CD4-positive, alpha-beta T cell treated with Interferon gamma for 1 hour (primary cell): ENCODE measurements at regions not wholly inside any gene's neighbourhood (a gene's known extent, or its start where the extent isn't known, plus 50 kb on each side); places are given as distances from the start of the nearest gene placed in this dataset.

Experiments
- DNase-seq: peaks from one replicate; pipeline ENCODE4 v3.0.0-alpha.2; 2020

DNA sequence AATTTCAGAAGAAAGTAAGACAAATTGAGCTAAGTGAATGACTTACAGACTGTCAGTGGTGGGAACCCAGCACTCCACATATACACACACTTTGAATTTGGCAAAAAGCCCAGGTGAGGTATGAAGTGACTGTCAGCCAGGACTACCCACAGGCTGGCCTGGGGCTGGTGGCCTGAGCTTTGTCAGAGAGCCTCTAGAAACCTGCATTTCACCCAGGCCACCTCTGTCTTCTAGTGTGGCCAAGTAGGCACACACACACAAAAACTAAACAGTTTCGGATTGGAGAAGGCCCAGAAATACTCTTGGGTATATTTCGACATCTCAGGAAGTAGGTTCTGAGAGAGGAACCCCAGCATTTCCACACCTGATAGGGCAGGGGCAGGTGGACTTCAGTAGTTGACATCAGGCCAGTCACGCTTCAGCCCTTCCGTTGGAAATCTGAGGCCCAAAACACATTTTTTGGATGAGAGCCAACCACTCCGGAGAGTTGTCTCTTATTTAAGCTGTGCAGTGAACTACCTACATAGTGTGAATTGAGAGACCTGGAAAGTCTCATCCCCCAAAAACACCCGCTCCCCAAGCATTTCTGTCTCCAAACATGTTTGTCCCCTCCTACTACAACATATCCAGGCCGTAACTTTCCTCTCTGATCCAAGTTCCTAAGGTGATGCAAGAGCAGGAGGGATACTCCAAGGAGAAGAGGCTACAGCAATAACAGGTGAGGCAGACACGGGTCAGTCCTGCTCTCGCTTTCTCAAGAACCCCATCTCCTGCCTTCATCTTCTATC lies 167.2 kb upstream of the PROX1 start:
- DNase-seq = no peak

DNA sequence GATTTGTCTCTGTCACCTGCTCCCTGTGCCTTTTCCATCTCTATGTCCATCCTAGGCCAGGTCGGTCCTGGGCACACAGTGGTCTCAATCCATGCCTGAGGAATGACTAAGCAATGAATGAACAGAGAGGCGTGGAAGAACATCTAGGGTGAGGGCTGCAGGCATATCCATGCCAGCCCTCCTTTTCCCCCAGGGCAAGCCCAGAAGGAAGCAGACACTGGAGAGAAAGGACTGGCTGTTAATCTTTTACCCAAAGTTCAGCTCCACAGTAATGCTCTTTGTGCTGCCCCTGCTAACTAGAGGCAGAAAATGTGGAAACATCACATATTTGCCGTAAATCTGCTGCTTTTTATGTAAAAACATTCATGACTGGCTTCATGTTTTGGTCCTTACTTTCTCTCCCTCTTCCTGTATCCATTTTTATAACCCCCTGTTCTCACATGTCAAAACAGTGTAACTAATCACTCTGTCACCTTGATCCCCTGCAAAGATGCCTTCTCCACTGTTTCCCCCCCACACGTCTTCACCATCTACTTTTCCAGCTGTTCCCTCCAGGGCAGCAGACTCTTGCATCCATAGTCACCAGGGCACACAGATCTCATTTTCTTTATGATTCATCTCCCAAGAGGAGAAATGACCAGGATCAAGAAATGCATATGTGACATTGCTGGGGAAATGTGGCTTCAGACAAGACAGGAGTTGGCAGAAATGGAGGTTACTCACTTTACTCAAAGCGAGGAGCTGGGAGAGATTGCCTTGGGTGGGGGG lies 166.4 kb upstream of the PROX1 start:
- DNase-seq = no peak

DNA sequence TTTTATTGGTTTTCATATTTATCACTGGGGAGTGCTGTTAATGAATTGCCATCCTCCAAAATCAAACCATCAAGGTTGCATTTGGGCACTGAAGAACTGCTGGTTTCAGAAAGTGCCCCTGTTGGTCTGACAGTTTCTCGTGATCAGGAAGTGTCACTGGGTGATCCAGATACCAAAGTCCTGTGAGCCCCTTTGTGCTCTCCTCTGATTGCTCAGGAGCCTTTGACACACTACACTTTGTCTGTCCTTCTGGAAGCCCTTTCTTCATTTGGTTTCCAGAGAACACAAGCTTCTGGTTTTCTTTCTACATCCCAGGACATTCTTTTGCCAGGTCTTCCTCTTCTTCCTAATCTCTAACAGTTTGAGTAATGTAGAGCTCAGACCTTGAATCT lies 165.8 kb upstream of the PROX1 start:
- DNase-seq = no peak

DNA sequence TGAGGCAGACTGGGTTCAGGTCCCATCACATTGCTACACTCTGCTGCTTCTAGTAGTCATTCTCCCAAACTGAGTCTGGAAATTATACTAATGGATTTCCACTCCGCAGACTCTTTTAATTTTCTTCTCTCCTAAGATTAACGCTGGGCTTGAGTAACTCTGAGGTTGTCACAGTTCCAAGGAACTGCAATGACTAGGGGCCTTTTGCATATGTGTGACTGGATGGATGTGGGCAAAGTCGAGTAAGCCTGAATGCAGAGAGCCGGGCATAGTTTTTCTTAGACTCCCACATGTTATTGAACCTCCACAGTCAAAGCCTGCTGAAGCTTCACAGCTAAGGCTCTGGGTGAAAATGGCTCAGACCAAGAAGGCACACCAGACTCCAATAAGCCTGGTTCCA lies 160.9 kb upstream of the PROX1 start:
- no peak for DNase-seq

DNA sequence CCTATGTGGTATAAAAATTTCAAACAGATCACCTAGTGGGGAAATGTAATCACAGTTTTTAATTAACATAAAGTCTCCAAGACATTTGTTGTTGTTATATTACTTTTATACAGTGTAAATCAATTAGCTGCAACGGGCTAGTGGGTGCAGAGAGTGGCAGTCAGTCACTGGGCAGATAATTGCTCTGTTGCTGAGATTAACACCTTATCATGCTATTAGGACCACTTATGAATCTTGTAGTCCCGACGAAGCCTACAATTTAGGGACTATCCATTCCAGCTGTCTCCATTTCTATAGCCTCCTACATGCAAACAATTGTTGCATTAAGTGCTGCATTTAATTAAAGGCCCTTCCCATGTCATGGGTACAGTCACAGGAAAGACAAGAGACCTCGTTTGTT lies 158.9 kb upstream of the PROX1 start:
- DNase-seq = no peak

DNA sequence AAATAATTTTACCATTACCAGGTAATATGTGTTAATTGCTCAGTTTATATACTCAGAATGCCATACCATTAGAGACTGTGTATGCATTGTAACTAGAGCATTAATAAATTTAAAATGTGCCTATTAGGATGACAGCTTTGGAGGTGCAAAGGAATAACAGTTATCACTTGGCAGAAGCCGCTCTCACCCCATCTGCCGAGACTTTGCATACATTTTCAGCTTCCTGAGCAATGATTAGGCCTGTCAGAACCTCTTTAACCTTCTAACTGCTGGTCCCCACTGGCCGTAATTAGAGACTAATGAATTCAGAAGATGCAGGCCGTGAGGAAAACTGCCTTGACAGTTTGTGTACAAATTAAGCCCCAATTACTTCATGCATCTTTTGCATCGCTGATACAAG lies 158.0 kb upstream of the PROX1 start:
- DNase-seq = no peak

DNA sequence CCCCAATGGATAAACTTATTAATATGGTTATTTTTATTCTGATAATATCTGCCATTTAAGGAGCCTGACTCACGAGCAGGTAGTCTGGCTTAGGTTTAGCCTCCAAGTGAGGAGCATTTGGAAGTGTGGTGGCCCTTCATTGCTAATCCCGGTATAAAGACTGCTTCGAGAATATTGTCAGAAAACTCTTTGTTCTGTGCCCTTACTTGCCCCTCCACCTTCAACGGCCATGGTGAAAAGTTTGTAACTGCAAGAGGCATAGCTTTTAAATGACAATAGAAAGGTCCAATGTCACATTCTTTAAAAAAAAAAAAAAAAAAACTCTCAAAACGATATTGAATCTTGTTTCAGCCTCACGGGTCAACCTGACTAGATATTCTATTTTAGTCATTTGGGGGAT lies 157.4 kb upstream of the PROX1 start:
- DNase-seq = no peak

DNA sequence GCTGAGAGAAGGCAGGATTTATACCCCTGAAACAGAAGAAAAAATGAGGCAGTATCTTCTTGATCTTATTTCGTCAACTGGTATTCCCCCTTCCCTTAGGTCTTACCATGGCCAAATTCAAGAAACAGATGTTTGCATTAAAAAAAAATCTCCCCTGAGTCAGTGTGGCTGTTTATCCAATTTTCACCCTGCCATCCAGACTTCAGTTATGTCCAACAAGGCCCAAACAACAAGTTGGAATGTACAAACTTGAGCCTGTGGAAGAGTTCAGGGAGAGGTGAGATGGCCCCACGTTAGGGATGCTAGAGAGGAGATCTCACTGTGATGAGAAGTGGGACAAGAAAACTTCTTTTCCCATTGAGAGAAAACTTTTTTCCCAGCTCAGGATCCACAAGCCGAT lies 147.2 kb upstream of the PROX1 start:
- DNase-seq = no peak

DNA sequence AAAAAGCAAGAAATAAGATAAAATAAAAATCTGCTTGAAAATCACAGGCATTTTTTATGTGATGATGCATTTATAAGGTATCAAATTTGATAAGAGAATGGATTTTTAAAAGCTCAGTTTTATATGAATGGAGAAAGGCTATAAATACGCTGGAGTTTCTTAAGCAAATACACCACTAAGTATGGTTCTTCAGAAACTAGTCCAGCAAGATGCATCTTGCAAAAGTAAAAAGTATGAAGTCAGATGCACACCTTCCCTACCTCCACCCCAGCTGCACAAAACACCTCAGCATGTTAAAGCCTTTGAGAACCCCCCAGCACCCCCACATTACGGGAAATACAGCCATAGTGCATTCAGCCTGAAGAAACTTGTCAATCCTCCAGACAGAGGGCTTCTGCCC lies 143.1 kb upstream of the PROX1 start:
- no peak for DNase-seq

DNA sequence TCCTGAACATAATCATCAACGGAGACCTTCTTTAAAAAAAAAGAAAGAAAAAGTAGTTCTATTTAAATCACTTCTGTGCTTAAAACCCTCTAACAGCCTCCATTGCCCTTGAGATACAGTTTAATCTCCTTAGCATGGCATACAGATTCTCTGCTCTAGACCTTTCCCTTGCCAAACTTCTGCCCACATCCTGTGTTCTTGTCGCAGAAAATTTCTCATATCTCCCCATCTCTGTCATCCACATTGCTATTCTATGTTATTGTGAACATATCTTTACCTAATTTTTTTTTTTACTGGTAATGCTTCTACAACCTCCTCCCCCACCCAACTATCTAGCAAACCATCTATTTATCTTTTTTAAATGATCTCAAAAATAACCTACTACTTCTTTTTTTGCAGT lies 135.7 kb upstream of the PROX1 start:
- DNase-seq = no peak

DNA sequence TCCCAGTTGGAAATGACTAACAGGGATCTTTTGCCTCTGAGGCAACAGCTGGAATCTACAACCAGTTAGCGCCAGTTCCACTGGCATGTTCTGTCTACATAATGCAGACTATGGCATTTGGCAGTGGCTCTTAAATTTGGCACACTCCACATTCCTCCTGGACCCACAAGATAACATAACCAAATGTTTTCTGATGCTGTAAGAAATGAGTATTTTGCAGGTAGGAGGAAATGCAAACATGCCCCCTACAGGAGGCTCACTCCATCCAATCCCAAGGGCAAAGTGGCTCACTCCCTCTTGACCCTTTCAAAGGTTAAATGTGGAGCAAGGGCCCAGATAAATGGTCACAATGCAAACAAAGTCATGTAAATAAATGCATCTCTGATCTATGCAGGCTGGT lies 129.2 kb upstream of the PROX1 start:
- DNase-seq = no peak

DNA sequence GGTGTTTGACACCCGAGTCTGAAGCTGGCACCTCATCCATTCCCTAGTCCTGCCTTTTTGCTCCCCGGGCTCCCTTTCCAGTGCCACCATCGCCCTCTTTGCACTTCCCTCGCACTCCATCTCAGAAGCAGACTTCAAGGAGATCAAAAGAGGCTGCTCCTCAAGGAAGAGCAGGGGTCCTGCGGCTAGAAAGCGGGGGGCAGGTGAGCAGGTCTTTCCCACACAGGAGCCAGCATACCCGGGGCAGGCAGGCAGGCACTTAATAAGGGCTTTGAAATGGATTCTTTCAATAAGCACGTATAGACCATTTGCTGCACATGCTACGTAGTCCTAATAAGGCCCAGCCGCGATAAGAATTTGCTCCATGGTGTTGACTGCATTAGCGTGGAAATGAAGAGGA lies 125.9 kb upstream of the PROX1 start:
- DNase-seq = no peak

DNA sequence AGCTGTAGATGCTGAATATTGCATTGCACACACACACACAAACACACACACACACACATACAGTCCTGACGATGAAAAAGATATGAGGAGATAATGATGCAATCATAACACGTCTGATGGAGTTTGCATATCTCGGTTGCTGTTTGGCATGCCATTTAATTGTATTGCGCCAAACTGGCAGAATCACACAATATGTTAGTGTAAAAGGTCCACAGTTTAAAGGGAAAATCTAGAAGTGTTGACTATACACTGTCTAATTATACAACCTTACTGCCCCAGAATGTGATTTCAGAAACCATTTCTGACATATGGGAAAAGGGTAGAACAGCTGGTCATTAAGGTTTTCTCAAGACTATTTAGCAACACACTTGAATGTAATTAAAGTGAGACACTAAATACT lies 123.7 kb upstream of the PROX1 start:
- DNase-seq = no peak

DNA sequence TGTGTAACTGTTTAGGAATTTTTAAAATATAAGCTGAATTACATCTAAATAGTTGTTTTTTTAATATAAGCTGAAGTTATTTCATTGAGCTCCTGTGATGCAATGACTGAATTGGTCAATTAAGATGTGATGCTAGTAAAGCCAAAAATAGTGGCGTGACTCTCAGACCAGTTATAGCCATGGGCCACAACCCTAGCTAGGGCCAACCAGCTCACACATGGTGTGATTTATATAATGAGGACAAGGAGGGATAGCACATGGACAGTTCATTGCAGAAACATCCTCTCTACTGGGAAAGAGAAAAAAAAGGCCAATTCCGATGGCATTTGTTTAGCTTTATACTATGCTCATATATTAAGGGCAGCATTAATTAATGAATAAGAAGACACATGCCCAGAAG lies 119.3 kb upstream of the PROX1 start:
- no peak for DNase-seq

DNA sequence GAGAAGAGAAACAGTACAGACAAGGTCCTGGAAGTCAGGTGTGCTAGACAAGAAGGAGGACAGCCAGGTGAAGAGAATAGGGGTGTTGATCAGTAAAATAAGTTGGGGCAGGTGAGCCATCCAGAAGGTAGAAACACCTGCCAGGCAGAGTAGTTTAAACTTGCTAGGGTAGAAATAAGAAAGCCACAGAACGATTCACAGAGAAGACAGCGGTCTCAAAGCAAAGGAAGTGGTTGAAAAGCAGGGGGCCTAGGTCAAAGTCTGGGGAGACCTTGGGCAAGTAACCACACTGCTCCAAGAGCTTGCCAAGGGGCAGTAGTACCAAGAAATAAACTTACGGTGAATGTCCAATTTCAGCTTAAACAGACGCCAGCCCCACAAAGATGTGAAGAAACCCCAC lies 116.6 kb upstream of the PROX1 start:
- DNase-seq = no peak

DNA sequence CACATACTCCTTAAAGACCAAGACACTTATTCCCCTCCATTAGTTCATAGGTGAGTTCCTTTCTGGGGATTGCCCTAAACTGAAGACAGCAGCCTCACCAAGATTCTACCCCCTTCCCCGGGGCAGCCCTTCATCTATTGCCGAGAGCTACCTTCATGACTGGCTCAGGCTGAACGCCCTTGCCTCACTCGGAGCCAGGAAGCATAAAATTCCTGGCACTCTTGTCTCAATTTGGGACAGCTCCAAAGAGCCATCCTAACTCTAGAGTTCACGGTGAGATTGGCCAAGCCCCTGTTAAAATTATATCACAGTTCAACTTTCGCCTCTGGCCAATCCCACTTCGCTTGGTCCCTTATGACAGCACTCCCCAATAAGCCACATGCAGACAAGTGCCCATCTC lies 113.0 kb upstream of the PROX1 start:
- no peak for DNase-seq

DNA sequence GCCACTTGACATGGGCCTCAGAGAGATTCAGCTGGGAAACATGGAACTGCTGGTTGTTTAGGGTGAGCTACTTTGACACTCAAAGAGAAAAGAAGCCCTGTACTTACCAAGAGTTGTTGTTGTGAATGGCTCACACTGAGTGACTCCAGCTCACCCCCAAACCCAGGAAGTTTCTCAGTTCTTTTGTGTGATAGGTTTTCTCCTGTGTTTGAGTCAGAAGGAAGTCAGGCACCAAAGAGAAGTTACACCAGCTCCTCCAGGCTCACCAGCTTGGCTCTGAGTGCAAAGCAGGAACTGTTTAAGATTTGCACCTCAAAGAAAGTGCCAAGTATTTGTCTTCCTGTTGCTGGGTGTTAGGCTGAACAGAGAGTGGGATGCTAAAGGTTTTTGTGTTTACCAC lies 111.2 kb upstream of the PROX1 start:
- DNase-seq = no peak

DNA sequence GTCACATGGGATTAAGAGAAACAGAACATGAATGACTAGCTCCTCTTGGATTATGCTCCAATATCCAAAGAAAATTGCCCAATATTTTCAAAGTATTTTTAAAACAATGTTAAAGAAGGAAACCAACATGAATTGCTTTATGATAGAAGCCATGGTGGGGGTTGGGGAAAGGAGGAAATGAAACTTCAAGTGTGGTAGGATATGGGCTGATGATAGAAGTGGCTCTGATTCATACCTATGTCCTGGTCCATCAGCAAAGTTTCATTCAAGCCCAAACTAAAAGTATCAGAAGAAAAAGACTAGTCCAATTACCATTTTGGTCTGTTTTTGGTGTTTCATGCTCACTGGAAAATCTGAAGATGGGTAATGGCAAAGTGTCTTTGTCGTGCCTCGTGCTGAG lies 104.2 kb upstream of the PROX1 start:
- DNase-seq = no peak

DNA sequence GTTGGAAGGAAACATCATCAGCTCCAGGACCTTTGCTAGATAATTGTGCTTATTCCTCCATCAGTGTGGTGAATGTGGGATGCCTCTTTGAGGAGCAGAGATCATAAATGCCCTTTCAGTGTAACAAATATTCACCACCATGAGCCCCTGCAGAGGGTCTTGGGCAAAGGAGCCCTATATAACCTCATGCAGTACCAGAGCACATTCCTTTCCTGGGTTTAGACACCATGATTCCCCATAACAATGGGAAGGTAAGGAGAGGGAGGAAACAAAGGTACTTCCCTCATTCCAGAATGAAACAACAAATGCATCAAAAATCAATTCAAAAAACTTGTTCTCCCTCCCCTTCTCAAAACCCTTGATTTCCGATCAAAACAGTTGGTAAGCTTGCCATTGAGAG lies 103.4 kb upstream of the PROX1 start:
- DNase-seq = no peak

DNA sequence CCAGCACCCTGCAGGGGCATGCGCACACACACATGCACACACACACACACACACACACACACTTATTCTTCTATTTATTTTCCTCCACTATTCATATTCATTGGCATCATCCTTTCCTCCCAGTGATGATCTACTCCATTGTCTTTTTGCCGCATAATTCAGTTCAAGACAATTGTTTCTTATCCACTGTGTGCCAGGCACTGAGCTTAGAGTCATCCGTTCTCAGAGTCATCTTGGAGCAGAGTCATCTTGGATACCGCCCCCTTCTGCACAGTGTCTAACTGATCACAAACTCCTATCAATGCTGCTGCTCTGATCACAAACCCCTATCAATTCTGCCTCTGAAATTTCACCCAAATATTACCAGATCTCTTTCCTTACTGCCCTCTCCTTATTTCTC lies 102.8 kb upstream of the PROX1 start:
- no peak for DNase-seq

DNA sequence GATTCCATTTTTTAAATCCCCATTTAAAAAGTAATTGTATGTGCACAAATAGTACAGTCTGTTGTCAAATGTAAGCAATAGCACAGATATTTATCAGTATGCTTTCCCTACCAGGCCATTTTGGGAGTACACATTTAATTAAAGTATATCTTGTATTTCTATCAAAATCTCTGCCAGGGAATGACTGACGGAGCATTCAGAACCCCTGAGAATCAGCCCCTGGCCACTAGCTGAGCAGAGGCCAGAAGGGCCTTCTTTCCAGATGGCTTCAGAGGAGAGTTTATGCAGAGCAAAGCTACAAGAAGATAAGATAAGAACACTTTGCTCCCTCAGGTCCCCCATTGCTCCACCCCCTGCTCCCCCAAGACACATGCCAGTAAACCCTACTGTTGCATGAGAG lies 99.9 kb upstream of the PROX1 start:
- no peak for DNase-seq

DNA sequence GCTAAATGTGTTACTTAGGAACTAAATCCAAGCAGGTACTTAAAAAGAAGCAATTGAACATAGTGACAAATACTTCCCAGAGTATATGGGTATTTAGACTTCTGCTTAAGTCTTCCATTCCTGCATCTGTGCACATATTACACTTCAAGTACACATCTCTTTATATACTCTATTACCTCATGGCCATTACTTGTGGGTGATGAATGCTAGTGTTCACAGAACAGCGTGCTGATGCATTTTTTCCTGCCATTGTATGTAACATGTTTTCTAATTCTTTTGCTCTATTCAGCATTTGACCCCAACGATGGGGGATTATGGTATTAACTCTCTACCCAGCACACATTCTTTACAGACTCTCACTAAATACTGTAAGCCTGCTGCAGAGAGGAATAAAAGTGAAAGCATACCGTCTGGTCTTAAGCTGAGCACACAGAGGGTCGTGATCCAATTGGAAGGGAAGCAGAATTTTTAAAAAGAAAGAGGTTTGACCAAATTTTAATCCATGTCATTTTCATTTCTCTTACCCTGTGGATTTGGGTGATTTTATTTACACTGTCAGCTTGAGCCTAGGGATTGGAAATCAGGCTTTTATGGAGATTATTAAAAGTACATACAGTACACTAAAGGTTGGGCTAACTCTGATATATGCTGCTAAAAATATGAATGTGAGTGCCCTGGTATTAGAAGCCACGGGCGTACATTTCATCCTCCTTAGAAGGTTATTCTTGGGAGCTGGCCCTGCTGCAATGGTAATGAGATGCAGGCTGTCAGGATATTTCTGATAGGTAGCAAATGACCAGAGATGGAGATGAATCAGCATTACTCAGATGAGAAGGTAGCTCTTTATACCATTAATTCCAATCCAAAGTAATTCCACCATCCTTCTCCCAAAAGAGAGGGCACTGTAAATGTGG lies 95.5 kb upstream of the PROX1 start:
- no peak for DNase-seq

DNA sequence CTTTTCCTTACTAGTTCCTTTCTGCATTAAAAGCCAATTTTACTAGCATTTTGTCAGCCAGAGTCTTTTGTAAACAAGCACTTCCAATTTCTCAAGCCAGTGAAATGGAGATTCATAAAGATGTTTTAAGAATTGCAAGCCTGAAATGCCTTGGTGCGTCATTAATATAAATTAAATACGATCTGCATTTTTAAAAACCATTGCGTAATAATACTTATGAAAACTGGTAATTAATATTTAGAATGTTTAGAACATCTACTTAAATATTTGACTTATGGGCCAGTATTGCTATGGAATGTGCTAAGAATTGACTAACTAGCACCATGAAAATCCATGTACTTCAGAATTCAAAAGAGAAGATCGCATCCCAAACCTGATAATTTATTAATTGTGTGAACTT lies 89.1 kb upstream of the PROX1 start:
- DNase-seq = no peak

DNA sequence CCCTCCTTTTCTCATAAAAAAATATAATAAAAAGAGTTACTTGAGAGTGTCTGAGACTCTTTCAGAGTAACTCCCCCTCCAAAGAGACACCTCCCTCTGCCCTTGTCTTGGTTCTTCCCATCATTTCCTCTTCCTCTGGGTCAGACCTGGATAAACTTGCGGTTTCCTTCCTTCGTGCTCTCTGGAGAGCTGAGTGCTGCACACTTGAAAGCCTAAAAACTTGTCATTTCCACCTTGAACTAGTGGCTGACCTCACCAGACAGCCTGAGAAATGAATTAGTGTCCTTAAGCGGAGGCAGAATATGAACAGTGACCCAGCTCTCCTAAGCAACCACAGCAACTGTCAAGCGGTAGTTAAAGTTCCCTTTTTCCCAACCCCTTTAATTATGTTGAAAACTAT lies 88.4 kb upstream of the PROX1 start:
- DNase-seq = no peak
